ENCODE measurements at regions not wholly inside any gene's neighbourhood (a gene's known extent, or its start where the extent isn't known, plus 50 kb on each side); places are given as distances from the start of the nearest gene placed in this dataset.

GRCh38 chr11:23058656-23059055, 198.4 kb upstream of the CCDC179 start:
- no peak for DNase-seq (ENCODE audit: low spot score in 2 of 2)
- no peak overlapping the region for H3K4me3 ChIP-seq (ENCODE audit: low read depth, poor library complexity, severe bottlenecking)
- no peak for TF ChIP-seq CTCF (IDR thresholded peaks at IDR 0.05)
- TF ChIP-seq POLR2A (IDR thresholded peaks at IDR 0.05) = no peak
- intact Hi-C loops (cut with DNase I; ENCODE audit: low total_unique reads) = no loop called here

GRCh38 chr11:23063276-23063675, 203.0 kb upstream of the CCDC179 start:
- TF ChIP-seq POLR2A (IDR thresholded peaks at IDR 0.05) = no peak
- intact Hi-C loops (cut with DNase I; ENCODE audit: low total_unique reads) = no loop called here
- DNase-seq (ENCODE audit: low spot score in 2 of 2) = no peak
- no peak overlapping the region for H3K4me3 ChIP-seq (ENCODE audit: low read depth, poor library complexity, severe bottlenecking)

- intact Hi-C loops (cut with DNase I; ENCODE audit: low total_unique reads) = no loop called here
- DNase-seq (ENCODE audit: low spot score in 2 of 2) = no peak
- no peak overlapping the region for H3K4me3 ChIP-seq (ENCODE audit: low read depth, poor library complexity, severe bottlenecking)
- 64 to 66% methylated on average over 5 of the region's 5 CpGs for WGBS, 2 donors
- TF ChIP-seq POLR2A (IDR thresholded peaks at IDR 0.05) = no peak
- no peak for TF ChIP-seq CTCF (IDR thresholded peaks at IDR 0.05)
Measured at GRCh38 chr11:23078289-23078971, 218.2 kb upstream of the CCDC179 start.

GRCh38 chr11:23079382-23079813, 219.1 kb upstream of the CCDC179 start:
- no peak overlapping the region for H3K4me3 ChIP-seq (ENCODE audit: low read depth, poor library complexity, severe bottlenecking)
- DNase-seq (ENCODE audit: low spot score in 2 of 2) = no peak
- intact Hi-C loops (cut with DNase I; ENCODE audit: low total_unique reads) = no loop called here
- 37 to 48% methylated on average over 3 of the region's 3 CpGs for whole genome bisulfite sequencing, 2 donors
- TF ChIP-seq POLR2A (IDR thresholded peaks at IDR 0.05) = no peak
- TF ChIP-seq CTCF (IDR thresholded peaks at IDR 0.05) = no peak

GRCh38 chr11:23087407-23087806, 227.1 kb upstream of the CCDC179 start:
- no peak for DNase-seq (ENCODE audit: low spot score in 2 of 2)
- TF ChIP-seq CTCF (IDR thresholded peaks at IDR 0.05) (no peak), POLR2A (IDR thresholded peaks at IDR 0.05) (no peak)
- intact Hi-C loops (cut with DNase I; ENCODE audit: low total_unique reads) = no loop called here
- WGBS, 2 donors = 77 to 94% methylated on average over 4 of the region's 4 CpGs
- H3K4me3 ChIP-seq (ENCODE audit: low read depth, poor library complexity, severe bottlenecking) = no peak overlapping the region

GRCh38 chr11:23090659-23091058, 230.4 kb upstream of the CCDC179 start:
- TF ChIP-seq POLR2A (IDR thresholded peaks at IDR 0.05) (no peak), CTCF (IDR thresholded peaks at IDR 0.05) (no peak)
- no peak overlapping the region for H3K4me3 ChIP-seq (ENCODE audit: low read depth, poor library complexity, severe bottlenecking)
- intact Hi-C loops (cut with DNase I; ENCODE audit: low total_unique reads) = no loop called here
- WGBS, 2 donors = 88 to 93% methylated on average over 2 of the region's 2 CpGs
- DNase-seq (ENCODE audit: low spot score in 2 of 2) = no peak
